SK-MEL-5 (cell line): ENCODE measurements at regions not wholly inside any gene's neighbourhood (a gene's known extent, or its start where the extent isn't known, plus 50 kb on each side); places are given as distances from the start of the nearest gene placed in this dataset.
A peak's percentile ranks its signal among the peaks of the same experiment; 100 is the strongest.

Experiments used
- DNase-seq: peaks from one replicate; pipeline ENCODE4 v3.0.0-alpha.2; 2016; ENCODE audit warnings: low read depth, low spot score
- in situ Hi-C: cut with HindIII; loops from 2 replicates; pipeline ENCODE4 v1.10.0; 2016; ENCODE audit warnings: low sequenced_read_pairs, high pct_unique_total_duplicates, low pct_unique_long_range_greater_than_20kb

DNA sequence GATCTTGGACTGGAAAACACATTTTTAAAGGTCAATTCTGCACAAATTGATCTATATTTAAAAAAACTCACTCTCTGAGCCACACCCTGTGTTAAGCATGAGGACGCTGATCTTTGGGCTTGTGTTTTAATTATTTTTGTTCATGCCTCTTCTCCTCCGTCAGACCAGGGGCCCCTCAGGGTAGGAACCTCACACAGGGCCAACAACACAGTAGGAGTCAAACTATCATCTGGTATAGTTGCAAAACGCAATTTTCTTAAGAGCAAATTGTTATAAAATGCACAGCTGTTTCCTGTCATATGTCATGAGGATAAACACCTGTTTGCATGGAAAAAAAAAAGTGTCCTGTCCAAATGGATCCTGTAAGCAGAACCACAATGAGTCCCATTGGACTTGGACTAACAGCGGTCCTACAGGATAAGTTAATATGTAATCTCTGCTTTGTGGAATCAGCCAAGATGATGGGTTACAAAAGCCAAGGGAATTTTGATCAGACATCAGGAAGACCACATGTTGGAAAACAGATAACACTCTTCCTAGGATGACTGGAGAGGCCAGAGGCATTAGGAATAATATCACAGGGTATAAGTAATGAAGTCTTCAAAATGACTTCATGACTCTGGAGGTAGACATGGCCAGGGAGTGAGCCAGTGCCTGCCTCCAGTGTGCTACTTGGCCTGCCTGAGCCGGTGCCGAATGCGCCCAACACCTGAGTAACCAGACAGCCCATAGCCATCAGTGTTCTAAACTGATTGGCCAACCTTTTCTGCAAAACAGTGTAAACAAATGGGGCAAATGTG lies 184.9 kb upstream of the ADCY1 start:
- in situ Hi-C loops = no loop called here
- DNase-seq = no peak

DNA sequence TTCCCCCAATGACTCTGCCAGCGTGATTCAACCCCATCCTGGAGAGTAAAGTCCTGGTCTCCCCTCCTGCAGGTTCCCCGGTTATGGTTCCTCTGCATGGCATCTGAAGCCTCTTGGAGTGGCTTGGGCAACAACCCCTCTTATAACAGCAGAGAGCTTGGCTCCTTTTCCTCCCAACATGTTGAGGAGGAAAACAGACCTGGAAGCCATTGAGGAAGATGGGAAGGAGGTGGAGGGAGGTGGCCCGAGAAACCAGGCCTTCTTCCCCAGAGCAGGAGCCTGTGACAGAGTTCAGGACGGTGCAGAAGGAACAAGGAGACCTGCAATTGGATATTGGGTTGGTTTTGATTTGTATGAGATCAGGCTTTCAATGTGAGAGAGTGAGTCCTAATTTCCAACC lies 184.0 kb upstream of the ADCY1 start:
- in situ Hi-C loops = no loop called here
- no peak for DNase-seq

DNA sequence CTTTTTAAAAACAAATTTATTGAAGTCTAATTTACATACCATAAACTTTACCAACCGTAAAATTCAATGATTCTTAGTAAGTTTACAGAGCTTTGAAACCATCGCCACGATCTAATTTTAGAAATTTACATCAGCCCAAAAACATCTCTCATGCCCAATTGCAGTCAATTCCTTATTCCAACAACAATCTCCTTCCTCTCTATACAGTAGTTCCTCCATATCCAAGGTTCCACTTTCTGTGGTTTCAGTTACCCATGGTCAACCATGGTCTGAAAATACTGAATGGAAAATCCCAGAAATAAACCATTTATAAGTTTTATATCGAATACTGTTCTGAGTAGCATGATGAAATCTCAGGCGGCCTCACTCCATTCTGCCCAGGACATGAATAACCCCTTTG lies 183.4 kb upstream of the ADCY1 start:
- in situ Hi-C loops = no loop called here
- DNase-seq = no peak

DNA sequence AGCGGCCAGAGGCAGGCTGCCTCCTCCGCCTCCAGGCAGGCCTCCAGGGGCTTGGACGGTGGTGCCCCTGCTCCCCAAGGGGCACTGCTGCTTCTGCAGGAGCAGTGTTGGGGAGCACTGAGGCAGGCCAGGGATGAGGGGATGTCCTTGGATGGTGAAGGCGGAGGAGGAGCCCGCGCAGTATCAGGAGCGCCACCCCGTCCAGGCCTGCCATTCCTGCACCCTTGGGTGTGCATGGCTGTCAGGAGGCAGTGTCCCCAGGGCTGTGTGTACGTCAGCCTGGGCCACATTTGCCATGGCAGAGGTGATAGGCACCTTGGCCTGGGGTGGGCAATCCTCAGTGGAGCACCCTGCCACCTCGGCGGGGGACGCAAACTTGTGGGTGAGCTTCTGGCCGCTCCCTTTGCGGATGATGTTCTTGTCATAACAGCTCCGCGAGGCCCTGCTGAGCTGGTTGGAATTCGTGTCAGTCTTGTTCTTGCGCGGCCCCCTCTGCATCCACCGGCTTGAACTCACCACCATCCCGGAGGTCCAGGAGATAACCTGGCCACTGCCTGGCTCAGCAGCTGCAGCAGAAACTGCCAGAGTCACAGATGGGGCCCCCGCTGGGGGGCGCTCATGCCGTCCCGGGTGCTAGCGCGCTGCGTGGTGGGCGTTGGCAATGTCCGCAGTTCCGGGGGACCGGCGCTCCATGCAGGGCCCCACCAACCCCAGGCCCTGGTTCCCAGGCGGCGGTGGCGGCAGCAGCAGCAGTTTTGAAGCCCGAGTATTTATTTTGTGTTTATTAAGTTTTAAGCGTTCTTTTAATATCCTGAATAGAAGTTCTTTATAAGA lies 182.3 kb upstream of the ADCY1 start:
- no peak for DNase-seq
- in situ Hi-C loops = no loop called here

DNA sequence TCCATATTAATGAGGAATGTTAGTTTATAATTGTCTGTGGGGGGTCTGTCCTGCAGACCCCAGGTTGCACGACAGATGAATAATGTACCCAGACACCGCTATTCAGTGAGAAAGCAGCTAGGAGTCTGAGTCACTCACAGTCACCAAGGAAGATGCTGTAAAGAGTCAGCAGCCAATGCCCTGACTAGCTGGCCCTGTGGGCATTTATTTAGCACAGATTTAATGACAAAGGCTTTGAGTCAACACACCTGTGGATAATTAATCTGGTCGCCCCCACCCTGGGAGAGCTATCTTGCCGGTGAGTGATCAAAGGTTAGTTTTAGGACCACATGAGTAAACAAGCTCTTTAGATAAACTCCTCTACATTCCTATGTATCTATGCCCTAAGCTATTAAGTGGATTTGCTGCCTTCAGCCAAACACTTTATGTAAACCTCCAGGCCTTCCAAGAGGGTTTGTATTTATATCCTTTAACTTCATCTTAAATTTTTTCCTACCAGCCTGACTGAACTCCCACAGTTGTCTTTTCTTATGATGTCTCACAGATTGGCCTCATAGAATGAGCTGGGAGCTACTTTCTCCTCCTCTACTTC lies 180.0 kb upstream of the ADCY1 start:
- DNase-seq = no peak
- in situ Hi-C loops = no loop called here

DNA sequence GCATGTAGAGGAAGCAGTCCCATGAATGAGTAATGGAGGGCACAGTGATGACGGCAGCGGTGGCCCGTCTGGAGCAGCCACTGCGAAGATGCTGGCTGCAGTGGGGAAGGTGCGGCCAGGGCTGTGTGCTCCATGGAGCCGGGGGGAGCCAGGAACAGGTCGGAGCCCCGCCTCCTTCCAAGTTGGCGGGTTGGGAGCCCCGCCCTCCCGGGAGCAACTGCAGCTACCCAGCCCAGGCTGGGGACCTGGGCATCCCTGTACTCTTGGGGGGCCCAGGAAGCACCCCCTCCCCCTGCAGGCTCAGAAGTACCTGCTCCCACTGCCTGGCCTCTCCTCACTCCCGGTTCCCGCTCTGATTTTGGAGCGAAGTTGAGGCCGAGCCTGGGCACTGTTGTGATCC lies 175.1 kb upstream of the ADCY1 start:
- in situ Hi-C loops = no loop called here
- DNase-seq = no peak

DNA sequence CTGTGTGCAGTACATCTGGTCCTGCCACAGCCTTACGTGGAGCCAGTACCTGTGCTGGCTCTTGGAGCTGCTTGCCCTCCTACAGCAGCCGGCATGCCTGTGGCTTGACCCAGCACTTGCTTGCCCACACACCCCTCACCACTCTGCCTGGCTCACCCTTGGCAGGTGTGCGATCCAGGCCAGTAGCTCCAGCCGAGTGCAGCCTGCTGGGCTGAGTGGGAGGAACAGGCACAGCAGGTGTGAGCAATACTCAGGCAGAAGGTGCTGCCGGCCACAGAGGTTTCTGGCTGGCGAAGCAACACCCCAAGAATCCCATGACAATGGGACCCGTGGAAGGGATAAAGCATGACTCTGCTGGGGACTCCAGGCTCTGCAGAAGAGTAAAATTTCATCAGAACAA lies 173.5 kb upstream of the ADCY1 start:
- DNase-seq = no peak
- in situ Hi-C loops = no loop called here

DNA sequence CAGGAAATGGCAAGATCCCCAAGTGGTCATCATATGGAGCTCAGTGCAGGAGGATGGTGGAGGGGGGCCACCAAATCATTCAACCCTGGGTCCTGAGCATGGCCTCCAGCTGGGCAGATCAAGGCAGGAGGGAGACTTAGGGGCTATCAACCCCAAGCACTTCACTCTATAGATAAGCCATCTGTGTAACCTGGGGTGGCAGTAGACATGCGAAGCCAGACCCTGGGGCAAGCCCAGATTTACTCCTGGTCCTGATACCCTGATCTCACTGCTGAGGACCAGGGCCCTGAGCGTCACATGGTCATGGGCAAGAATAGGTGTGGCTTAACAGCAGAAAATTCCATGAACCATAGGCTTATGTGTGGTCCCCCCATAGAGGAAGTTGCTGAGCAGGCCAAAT lies 173.0 kb upstream of the ADCY1 start:
- no peak for DNase-seq
- in situ Hi-C loops = no loop called here

DNA sequence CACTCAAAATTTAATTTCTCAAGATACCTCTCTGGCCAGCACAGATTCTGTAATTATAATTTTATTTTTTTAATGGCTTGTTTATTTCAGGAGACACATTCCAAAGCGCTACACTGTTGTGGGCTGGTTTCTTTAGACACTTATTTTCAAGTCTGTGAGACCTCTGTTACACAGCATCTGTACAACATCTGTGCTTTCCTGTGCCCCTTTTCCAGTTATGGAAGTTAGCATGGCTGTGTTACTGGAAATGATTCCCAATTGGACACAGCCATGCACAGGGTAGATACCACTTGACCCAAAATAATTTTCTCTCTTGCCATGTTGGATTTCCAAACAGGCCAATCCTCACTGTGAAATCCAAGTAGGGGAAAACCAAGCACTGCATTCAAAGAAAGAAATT lies 172.3 kb upstream of the ADCY1 start:
- DNase-seq = peak; percentile 33

DNA sequence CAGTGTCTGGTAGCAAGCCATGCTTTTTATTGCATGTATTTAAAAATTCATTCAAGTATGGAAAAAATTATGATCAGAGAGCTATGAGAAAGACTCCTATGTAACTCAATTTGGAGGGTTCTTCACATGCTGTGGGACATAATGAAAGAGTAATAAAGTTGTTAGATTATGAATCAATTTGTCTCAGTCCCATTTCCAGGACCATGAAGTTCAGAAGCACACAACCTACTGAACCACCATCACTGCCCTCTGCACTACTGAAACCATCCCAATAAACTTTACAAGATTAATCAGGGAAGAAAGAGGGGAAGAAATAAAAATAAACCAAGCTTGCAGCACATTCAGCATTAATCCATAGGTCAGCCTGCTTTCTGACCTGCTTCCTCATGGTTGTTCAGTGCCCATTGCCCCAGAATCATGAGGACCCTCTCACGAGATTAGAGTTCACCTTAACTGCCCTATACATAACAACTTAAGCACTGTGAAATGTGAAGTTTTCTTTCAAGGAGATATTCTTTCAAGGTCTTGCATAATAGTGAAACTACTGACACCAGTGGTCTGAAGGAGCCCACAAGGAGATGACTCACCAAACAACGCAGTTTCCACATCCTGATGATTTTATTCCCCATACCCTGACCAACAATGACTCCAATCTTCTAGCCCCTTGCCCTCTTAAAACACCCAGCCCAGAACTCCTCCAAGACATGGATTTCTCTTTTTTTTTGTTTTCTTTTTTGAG lies 171.5 kb upstream of the ADCY1 start:
- in situ Hi-C loops = no loop called here
- DNase-seq = peak; percentile 100

More for the DNA sequence above, 172.3 kb upstream of the ADCY1 start:
- in situ Hi-C loops = no loop called here

DNA sequence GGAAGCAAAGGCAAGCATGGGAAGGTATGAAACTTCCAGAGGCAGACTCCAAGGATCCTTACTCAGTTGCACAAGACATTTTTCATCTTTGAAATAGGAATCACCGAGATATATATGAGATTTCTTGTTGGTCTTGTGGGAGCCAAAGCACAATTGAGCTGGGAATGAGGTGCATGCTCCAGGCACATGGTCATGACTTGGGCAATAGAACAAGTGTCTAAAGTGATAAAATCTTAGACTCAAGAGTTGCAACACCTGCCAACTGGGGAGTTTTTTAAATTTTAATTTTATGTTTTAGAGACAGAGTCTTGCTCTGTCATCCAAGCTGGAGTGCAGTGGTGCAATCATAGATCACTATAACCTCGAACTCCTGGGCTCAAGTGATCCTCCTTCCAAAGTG lies 169.5 kb upstream of the ADCY1 start:
- in situ Hi-C loops = no loop called here
- DNase-seq = no peak

DNA sequence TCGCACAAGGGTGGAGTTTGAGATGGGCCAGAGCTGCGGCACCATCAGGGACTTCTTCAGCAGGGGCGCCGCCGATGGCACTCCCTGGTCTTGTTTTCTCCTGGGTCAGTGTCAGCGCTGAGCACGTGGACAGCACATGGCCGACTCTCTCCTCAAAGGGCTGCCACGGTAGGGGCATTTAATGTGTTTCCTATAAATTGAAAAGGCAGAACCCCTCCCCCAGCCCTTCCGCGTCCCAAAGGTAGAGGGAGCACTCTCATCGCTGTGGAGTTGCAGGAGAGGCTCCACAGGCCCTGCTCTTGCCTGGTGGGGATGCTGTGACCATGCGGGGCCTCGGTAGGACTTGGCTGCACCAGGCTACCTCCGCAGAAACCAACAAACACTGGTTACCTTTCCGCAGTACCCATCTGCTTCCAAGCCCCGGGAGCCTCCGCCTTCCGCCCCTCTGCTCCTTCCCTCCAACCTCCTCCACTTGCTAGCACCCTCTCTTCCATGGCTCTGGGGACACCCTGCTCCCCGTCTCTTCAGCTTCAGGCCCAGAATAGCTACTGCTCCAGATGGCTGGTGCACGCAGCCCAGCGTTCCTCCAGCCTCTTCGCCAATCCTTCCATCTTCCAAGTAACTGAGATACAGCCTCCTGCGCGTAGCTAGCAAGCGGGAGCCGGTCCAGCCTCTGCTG lies 166.3 kb upstream of the ADCY1 start:
- in situ Hi-C loops = no loop called here
- DNase-seq = no peak

DNA sequence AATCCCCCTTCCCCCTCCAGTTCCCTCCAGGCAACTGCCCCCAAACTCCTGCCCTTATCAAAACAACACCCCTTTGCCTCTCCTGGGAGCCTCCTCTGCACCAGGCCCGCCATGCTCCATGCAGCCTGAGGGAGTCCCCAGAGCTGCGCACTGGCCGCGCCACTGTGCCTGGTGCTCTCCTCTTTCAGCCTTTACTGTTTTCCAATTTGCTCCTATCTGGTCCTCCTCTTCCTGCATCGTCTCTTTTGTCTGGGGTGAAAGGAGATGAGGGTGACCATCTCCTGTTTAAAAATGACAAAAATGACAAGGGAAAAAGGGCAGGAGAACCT lies 165.8 kb upstream of the ADCY1 start:
- DNase-seq = no peak
- in situ Hi-C loops = no loop called here

DNA sequence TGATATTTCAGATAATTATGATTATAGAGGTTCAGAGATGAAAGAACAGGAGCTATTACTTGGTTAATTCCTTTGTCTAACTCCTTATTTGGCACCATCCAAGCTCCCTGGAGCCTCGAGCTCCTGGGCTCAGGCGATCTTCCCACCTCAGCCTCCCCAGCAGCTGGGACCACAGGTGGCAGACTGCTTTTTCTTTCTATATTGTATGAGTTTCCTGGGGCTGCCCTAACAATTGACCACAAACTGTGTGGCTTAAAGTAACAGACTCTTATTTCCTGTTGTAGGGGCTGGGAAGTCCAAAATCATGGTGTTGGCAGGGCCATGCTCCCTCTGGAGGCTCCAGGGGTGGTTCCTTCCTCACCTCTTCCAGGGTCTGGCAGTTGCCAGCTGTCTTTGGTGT lies 163.3 kb upstream of the ADCY1 start:
- in situ Hi-C loops = no loop called here
- DNase-seq = no peak

DNA sequence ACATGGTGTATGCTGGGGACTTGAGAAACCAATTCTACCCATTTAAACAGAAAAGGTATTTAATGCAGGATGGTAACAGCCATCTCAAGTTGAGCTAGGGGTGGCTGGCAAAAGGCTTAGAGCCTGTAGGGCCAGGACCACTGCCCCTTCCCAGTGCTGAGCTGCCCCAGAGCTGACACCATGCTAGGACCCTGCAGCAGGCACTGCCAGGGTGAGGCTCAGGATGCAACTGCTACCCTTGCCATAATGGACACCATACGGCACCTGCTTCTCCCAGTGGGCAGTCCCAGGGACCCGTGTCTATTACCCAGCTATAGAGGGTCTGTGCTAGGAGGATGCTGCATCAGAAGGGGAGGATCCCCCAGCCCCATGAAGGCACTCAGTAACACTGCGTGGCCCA lies 160.7 kb upstream of the ADCY1 start:
- DNase-seq = no peak
- in situ Hi-C loops = no loop called here

DNA sequence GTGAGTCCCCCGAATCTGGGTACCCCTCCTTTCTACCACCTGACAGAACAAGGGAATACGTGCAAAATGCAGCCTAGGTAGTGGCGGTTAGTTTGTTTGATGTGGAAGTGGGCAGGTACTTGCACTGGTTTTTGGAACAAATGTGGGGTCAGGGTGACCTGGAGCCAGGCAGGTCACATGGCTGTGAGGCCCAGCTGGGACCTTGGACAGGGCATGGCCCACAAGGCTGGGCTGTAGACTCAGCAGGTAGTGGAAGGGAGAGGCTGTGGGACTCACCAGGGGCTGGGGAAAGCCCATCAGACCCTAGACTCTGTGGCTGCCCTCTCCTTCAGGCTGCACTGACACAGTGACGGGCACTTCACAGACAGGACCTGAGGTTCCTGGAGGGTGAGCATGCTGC lies 159.9 kb upstream of the ADCY1 start:
- DNase-seq = no peak
- in situ Hi-C loops = no loop called here

DNA sequence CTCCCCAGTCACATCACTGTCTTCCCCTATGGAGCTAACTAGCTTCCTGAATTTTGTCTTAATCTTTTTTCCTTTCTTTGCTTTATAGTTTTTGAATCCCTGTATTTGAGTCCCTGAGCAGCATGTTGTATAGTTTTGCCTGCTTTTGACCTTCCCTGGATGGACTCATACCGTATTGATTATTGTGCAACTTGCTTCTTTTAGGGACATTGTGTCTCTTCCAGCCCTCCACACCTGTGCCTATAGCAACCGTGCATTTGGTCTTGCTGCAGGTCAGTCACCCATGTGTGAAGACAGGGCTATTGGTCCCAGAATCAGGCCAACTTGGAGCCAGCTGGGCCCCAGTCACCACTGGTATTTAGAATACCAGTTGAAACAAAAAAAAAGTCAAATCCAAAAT lies 158.9 kb upstream of the ADCY1 start:
- in situ Hi-C loops = no loop called here
- no peak for DNase-seq

DNA sequence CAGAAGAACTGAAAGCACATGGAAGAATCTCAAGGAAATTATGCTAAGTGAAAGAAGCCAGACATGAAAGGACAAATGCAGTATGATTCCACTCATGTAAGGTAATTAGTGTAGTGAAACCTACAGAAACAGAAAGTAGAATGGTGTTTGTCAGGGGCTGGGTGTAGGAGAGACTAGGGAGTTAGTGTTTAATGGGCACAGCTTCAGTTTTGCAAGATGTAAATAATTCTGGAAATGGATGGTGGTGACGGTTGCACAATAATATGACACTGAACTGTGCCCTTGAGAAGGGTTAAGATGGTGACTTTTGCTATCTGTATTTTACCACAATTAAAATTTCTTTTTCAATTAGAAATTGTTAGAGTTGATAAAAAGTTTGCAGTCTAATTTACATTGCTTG lies 157.3 kb upstream of the ADCY1 start:
- in situ Hi-C loops = no loop called here
- DNase-seq = no peak
